ENCODE measurements at regions not wholly inside any gene's neighbourhood (a gene's known extent, or its start where the extent isn't known, plus 50 kb on each side); places are given as distances from the start of the nearest gene placed in this dataset.
A peak's percentile ranks its signal among the peaks of the same experiment; 100 is the strongest.

GRCh38 chr2:198757069-198757468, 700.7 kb downstream of the SATB2 start:
- POLR2A ChIA-PET: no interaction called here
- Histone ChIP-seq H3K27me3 (ENCODE audit: control insufficient read depth, insufficient read depth, low read length) (no peaks in the 10 kb centered on the region), H3K27ac (ENCODE audit: low read depth, low read length) (no peak overlapping the region), H3K4me3 (ENCODE audit: low read depth, low read length) (no peak overlapping the region), H3K9me3 (ENCODE audit: control insufficient read depth, insufficient read depth, low read length) (no peaks in the 10 kb centered on the region)
- DNase-seq (ENCODE audit: low read depth, low spot score): no peak
- TF ChIP-seq CTCF (IDR thresholded peaks at IDR 0.05; ENCODE audit: low read depth, low read length): no peak
- CTCF ChIA-PET: no interaction called here

GRCh38 chr2:198756166-198756565, 701.6 kb downstream of the SATB2 start:
- no peak for TF ChIP-seq CTCF (IDR thresholded peaks at IDR 0.05; ENCODE audit: low read depth, low read length)
- Histone ChIP-seq H3K27ac (ENCODE audit: low read depth, low read length) (no peak overlapping the region), H3K27me3 (ENCODE audit: control insufficient read depth, insufficient read depth, low read length) (no peaks in the 10 kb centered on the region), H3K9me3 (ENCODE audit: control insufficient read depth, insufficient read depth, low read length) (no peaks in the 10 kb centered on the region), H3K4me3 (ENCODE audit: low read depth, low read length) (no peak overlapping the region)
- ChIA-PET POLR2A (no interaction called here), CTCF (interaction anchor here (0.6 kb wide), 1 partner anchor 730 kb away, joined by 7 read pairs; no protein-coding TSS in a partner anchor)
- DNase-seq (ENCODE audit: low read depth, low spot score): peak; percentile 10

GRCh38 chr2:198753101-198753500, 704.6 kb downstream of the SATB2 start:
- DNase-seq (ENCODE audit: low read depth, low spot score): no peak
- Histone ChIP-seq H3K9me3 (ENCODE audit: control insufficient read depth, insufficient read depth, low read length) (no peaks in the 10 kb centered on the region), H3K4me3 (ENCODE audit: low read depth, low read length) (no peak overlapping the region), H3K27me3 (ENCODE audit: control insufficient read depth, insufficient read depth, low read length) (no peaks in the 10 kb centered on the region), H3K27ac (ENCODE audit: low read depth, low read length) (no peak overlapping the region)
- POLR2A ChIA-PET: no interaction called here
- CTCF ChIA-PET: no interaction called here
- no peak for TF ChIP-seq CTCF (IDR thresholded peaks at IDR 0.05; ENCODE audit: low read depth, low read length)

GRCh38 chr2:198749364-198749763, 708.4 kb downstream of the SATB2 start:
- Histone ChIP-seq H3K27ac (ENCODE audit: low read depth, low read length) (no peak overlapping the region), H3K9me3 (ENCODE audit: control insufficient read depth, insufficient read depth, low read length) (no peaks in the 10 kb centered on the region), H3K27me3 (ENCODE audit: control insufficient read depth, insufficient read depth, low read length) (no peaks in the 10 kb centered on the region), H3K4me3 (ENCODE audit: low read depth, low read length) (no peak overlapping the region)
- ChIA-PET CTCF (no interaction called here), POLR2A (no interaction called here)
- DNase-seq (ENCODE audit: low read depth, low spot score): no peak
- no peak for TF ChIP-seq CTCF (IDR thresholded peaks at IDR 0.05; ENCODE audit: low read depth, low read length)

- CTCF ChIA-PET: no interaction called here
- TF ChIP-seq CTCF (IDR thresholded peaks at IDR 0.05; ENCODE audit: low read depth, low read length): no peak
- Histone ChIP-seq H3K27ac (ENCODE audit: low read depth, low read length) (no peak overlapping the region), H3K27me3 (ENCODE audit: control insufficient read depth, insufficient read depth, low read length) (no peaks in the 10 kb centered on the region), H3K4me3 (ENCODE audit: low read depth, low read length) (no peak overlapping the region), H3K9me3 (ENCODE audit: control insufficient read depth, insufficient read depth, low read length) (no peaks in the 10 kb centered on the region)
- DNase-seq (ENCODE audit: low read depth, low spot score): no peak
- POLR2A ChIA-PET: no interaction called here
Observed at GRCh38 chr2:198731842-198732399, 725.8 kb downstream of the SATB2 start.

Measured in AG04450 (cell line).